ENCODE measurements at regions not wholly inside any gene's neighbourhood (a gene's known extent, or its start where the extent isn't known, plus 50 kb on each side); places are given as distances from the start of the nearest gene placed in this dataset.

DNA sequence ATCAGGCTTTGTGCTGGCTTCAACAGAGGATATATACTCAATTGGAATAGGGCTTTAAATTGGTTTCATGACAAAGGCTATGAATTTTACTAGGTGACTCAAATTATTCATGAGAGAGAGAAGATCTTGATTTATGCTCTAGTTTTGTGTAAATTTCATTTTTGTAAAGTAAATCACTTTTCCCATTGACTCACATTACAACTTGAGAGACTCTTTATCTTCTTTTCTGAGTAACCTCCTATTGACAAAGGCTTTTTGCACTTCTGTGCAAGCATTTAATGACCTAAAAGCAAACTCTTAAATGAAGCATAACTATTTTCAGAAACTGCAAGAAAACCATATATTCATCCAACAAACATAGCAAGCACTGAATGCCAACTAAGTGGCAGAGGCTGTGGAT is 98.5 kb upstream of the RHOBTB1 start:
- no peak for DNase-seq (ENCODE audit: low spot score)
- TF ChIP-seq ZNF281 (CRISPR knock-in tag; IDR thresholded peaks at IDR 0.05) (no peak), OVOL2 (CRISPR knock-in tag; IDR thresholded peaks at IDR 0.05; ENCODE audit: borderline replicate concordance) (no peak), NR1H2 (CRISPR knock-in tag; IDR thresholded peaks at IDR 0.05) (no peak), ZNF219 (CRISPR knock-in tag; IDR thresholded peaks at IDR 0.05; ENCODE audit: borderline replicate concordance) (no peak), E2F5 (CRISPR knock-in tag; IDR thresholded peaks at IDR 0.05) (no peak), ESRRA (CRISPR knock-in tag; IDR thresholded peaks at IDR 0.05; ENCODE audit: borderline replicate concordance) (no peak), STAT6 (CRISPR knock-in tag; conservative IDR thresholded peaks at IDR 0.05; ENCODE audit: low read depth) (no peak), ZNF416 (CRISPR knock-in tag; IDR thresholded peaks at IDR 0.05) (no peak), ZNF396 (CRISPR knock-in tag; IDR thresholded peaks at IDR 0.05; ENCODE audit: borderline replicate concordance) (no peak)
- TF ChIP-seq, protein P1, sequence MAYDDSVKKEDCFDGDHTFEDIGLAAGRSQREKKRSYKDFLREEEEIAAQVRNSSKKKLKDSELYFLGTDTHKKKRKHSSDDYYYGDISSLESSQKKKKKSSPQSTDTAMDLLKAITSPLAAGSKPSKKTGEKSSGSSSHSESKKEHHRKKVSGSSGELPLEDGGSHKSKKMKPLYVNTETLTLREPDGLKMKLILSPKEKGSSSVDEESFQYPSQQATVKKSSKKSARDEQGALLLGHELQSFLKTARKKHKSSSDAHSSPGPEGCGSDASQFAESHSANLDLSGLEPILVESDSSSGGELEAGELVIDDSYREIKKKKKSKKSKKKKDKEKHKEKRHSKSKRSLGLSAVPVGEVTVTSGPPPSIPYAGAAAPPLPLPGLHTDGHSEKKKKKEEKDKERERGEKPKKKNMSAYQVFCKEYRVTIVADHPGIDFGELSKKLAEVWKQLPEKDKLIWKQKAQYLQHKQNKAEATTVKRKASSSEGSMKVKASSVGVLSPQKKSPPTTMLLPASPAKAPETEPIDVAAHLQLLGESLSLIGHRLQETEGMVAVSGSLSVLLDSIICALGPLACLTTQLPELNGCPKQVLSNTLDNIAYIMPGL (CRISPR knock-in tag; IDR thresholded peaks at IDR 0.05), result no peak
- TF ChIP-seq, protein P2, sequence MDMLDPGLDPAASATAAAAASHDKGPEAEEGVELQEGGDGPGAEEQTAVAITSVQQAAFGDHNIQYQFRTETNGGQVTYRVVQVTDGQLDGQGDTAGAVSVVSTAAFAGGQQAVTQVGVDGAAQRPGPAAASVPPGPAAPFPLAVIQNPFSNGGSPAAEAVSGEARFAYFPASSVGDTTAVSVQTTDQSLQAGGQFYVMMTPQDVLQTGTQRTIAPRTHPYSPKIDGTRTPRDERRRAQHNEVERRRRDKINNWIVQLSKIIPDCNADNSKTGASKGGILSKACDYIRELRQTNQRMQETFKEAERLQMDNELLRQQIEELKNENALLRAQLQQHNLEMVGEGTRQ (CRISPR knock-in tag; IDR thresholded peaks at IDR 0.05), result no peak
- TF ChIP-seq, protein P3, sequence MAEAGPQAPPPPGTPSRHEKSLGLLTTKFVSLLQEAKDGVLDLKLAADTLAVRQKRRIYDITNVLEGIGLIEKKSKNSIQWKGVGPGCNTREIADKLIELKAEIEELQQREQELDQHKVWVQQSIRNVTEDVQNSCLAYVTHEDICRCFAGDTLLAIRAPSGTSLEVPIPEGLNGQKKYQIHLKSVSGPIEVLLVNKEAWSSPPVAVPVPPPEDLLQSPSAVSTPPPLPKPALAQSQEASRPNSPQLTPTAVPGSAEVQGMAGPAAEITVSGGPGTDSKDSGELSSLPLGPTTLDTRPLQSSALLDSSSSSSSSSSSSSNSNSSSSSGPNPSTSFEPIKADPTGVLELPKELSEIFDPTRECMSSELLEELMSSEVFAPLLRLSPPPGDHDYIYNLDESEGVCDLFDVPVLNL (CRISPR knock-in tag; IDR thresholded peaks at IDR 0.05; ENCODE audit: borderline replicate concordance, low read depth), result no peak
- H3K4me1 Mint-ChIP-seq, result peaks cover 10% of the 10 kb centered on the region; the same call in 1 of the 2 replicates
- H3K27me3 Mint-ChIP-seq (ENCODE audit: low read depth), result no peaks in the 10 kb centered on the region
- peaks cover 25% of the 10 kb centered on the region for H3K9me3 Mint-ChIP-seq
- H3K27ac Mint-ChIP-seq, result no peak overlapping the region
- no peak overlapping the region for H3K4me3 Mint-ChIP-seq
- peaks cover 16% of the 10 kb centered on the region for H3K36me3 Mint-ChIP-seq
- POLR2A ChIA-PET, result no interaction called here
- CTCF ChIA-PET, result interaction anchor here (1.0 to 2.5 kb wide), 2 partner anchors 10 to 17 kb away, joined by 4 to 7 read pairs; no protein-coding TSS in a partner anchor
- no peak for ATAC-seq

DNA sequence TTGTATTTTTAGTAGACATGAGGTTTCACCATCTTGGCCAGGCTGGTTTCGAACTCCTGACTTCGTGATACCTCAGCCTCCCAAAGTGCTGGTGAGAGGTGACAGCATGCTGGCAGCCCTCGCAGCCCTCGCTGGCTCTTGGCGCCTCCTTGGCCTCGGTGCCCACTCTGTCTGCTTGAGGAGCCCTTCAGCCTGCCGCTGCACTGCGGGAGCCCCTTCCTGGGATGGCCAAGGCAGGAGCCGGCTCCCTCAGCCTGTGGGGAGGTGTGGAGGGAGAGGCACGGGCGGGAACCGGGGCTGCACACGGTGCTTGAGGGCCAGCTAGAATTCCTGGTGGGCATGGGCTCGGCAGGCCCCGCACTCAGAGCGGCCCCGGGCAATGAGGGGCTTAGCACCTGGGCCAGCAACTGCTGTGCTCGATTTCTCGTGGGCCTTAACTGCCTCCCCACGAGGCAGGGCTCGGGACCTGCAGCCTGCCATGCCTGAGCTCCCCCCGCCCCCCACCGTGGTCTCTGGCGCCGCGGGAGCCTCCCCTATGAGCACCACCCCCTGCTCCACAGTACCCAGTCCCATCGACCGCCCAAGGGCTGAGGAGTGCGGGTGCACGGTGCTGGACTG is 96.5 kb upstream of the RHOBTB1 start:
- CTCF ChIA-PET, result no interaction called here
- ATAC-seq, result no peak
- H3K27ac Mint-ChIP-seq, result no peak overlapping the region
- no peaks in the 10 kb centered on the region for H3K27me3 Mint-ChIP-seq (ENCODE audit: low read depth)
- H3K4me3 Mint-ChIP-seq, result no peak overlapping the region
- DNase-seq (ENCODE audit: low spot score), result no peak
- POLR2A ChIA-PET, result no interaction called here
- H3K36me3 Mint-ChIP-seq, result peaks cover 16% of the 10 kb centered on the region
- TF ChIP-seq CREB1 (CRISPR knock-in tag; IDR thresholded peaks at IDR 0.05) (no peak), CREM (CRISPR knock-in tag; IDR thresholded peaks at IDR 0.05) (no peak), ZNF219 (CRISPR knock-in tag; IDR thresholded peaks at IDR 0.05; ENCODE audit: borderline replicate concordance) (no peak), SOX15 (CRISPR knock-in tag; IDR thresholded peaks at IDR 0.05) (no peak)
- H3K9me3 Mint-ChIP-seq, result peaks cover 25% of the 10 kb centered on the region
- H3K4me1 Mint-ChIP-seq, result peaks cover 25% of the 10 kb centered on the region
